ENCODE measurements at regions not wholly inside any gene's neighbourhood (a gene's known extent, or its start where the extent isn't known, plus 50 kb on each side); places are given as distances from the start of the nearest gene placed in this dataset.

DNA sequence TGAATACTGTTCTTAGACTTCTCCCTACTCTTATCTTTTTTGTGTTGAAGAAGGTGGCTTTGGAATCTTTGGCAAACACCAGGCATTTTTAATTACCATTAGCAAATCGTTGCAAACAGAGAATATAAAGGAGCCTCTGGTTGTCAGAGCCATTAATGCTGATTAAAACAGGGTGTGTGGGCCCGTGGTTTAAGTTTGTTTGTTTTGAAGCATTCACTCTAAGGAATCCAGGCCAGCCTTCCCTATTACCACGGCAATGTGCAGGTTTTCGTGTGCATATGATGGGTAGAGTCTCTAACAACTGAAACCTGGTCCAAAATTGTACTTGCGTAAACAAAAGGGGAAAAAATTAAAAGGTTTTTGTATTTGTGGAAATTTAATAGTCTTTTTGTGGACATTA, 141.2 kb upstream of the GMNC start:
- Histone ChIP-seq H2AK5ac (ENCODE audit: low read depth, low read length) (no peak overlapping the region), H4K91ac (ENCODE audit: insufficient read depth, low read depth, low read length) (no peak overlapping the region), H3K9me3 (ENCODE audit: control insufficient read depth, insufficient read depth, low read length) (no peaks in the 10 kb centered on the region), H3K36me3 (ENCODE audit: control insufficient read depth, insufficient read depth, low read length) (no peaks in the 10 kb centered on the region), H3K27me3 (ENCODE audit: control insufficient read depth, insufficient read depth, low read length) (no peaks in the 10 kb centered on the region), H3K23ac (ENCODE audit: low read depth, low read length) (no peak overlapping the region), H4K8ac (ENCODE audit: low read depth in 2 of 2, low read length in 2 of 2) (no peak overlapping the region), H2AK9ac (replicated peaks; ENCODE audit: low read depth, low read length, poor library complexity) (no peak overlapping the region), H3K4me3 (ENCODE audit: insufficient read depth, low read depth, low read length) (no peak overlapping the region), H3K18ac (ENCODE audit: low read depth, low read length) (no peak overlapping the region), H2BK15ac (ENCODE audit: low read depth, low read length) (no peak overlapping the region), H3K4me1 (ENCODE audit: control insufficient read depth, insufficient read depth, low read length) (peaks cover 2% of the 10 kb centered on the region; the same call in 1 of the 2 replicates), H3K56ac (ENCODE audit: extremely low read depth, insufficient read depth, low read length) (no peak overlapping the region), H3K4me2 (ENCODE audit: low read depth, low read length) (no peak overlapping the region), H3K79me1 (ENCODE audit: low read depth in 1 of 2, low read length in 2 of 2) (no peaks in the 10 kb centered on the region), H2BK120ac (ENCODE audit: low read depth, low read length) (no peak overlapping the region), H2AFZ (replicated peaks; ENCODE audit: low read length, poor library complexity) (no peak overlapping the region), H4K5ac (ENCODE audit: low read depth, low read length) (no peak overlapping the region), H3K27ac (ENCODE audit: insufficient read depth, low read length) (no peak overlapping the region), H4K20me1 (ENCODE audit: insufficient read depth, low read length) (no peaks in the 10 kb centered on the region), H3K9ac (ENCODE audit: low read depth, low read length) (no peak overlapping the region), H3K14ac (replicated peaks; ENCODE audit: low read depth, low read length) (no peak overlapping the region), H2BK5ac (ENCODE audit: low read depth, low read length, poor library complexity, severe bottlenecking) (no peak overlapping the region), H3K4ac (ENCODE audit: low read depth, low read length) (no peak overlapping the region), H3K9me1 (ENCODE audit: insufficient read depth, low read length) (no peaks in the 10 kb centered on the region), H2BK20ac (ENCODE audit: low read depth, low read length) (no peak overlapping the region)
- dilution Hi-C loops (cut with HindIII; ENCODE audit: low sequenced_read_pairs, unreplicated experiment), result no loop called here
- in situ Hi-C loops (cut with MboI; ENCODE audit: low sequenced_read_pairs), result no loop called here
- intact Hi-C loops (cut with micrococcal nuclease), result no loop called here
- DNase-seq (no peak), ATAC-seq (ENCODE audit: low read depth) (no peak)
- no peak for TF ChIP-seq MAFK (IDR thresholded peaks at IDR 0.05; ENCODE audit: low read depth, low read length)
- TF ChIP-seq, protein P1, sequence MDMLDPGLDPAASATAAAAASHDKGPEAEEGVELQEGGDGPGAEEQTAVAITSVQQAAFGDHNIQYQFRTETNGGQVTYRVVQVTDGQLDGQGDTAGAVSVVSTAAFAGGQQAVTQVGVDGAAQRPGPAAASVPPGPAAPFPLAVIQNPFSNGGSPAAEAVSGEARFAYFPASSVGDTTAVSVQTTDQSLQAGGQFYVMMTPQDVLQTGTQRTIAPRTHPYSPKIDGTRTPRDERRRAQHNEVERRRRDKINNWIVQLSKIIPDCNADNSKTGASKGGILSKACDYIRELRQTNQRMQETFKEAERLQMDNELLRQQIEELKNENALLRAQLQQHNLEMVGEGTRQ (IDR thresholded peaks at IDR 0.05; ENCODE audit: low read depth, low read length), result no peak
- TF ChIP-seq MXI1 (IDR thresholded peaks at IDR 0.05; ENCODE audit: borderline replicate concordance, low read depth, low read length), result no peak
- no peak for TF ChIP-seq SMC3 (IDR thresholded peaks at IDR 0.05; ENCODE audit: low read depth, low read length)
- TF ChIP-seq, protein P2, sequence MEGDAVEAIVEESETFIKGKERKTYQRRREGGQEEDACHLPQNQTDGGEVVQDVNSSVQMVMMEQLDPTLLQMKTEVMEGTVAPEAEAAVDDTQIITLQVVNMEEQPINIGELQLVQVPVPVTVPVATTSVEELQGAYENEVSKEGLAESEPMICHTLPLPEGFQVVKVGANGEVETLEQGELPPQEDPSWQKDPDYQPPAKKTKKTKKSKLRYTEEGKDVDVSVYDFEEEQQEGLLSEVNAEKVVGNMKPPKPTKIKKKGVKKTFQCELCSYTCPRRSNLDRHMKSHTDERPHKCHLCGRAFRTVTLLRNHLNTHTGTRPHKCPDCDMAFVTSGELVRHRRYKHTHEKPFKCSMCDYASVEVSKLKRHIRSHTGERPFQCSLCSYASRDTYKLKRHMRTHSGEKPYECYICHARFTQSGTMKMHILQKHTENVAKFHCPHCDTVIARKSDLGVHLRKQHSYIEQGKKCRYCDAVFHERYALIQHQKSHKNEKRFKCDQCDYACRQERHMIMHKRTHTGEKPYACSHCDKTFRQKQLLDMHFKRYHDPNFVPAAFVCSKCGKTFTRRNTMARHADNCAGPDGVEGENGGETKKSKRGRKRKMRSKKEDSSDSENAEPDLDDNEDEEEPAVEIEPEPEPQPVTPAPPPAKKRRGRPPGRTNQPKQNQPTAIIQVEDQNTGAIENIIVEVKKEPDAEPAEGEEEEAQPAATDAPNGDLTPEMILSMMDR (conservative IDR thresholded peaks at IDR 0.05; ENCODE audit: low read depth, low read length), result no peak
- no peak for TF ChIP-seq FOS (IDR thresholded peaks at IDR 0.05; ENCODE audit: low read depth, low read length)
- TF ChIP-seq, protein P3, sequence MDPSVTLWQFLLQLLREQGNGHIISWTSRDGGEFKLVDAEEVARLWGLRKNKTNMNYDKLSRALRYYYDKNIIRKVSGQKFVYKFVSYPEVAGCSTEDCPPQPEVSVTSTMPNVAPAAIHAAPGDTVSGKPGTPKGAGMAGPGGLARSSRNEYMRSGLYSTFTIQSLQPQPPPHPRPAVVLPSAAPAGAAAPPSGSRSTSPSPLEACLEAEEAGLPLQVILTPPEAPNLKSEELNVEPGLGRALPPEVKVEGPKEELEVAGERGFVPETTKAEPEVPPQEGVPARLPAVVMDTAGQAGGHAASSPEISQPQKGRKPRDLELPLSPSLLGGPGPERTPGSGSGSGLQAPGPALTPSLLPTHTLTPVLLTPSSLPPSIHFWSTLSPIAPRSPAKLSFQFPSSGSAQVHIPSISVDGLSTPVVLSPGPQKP (IDR thresholded peaks at IDR 0.05; ENCODE audit: borderline replicate concordance, low read depth, low read length), result no peak
- no peak for TF ChIP-seq CHD1 (IDR thresholded peaks at IDR 0.05; ENCODE audit: low read depth, low read length)
- TF ChIP-seq BHLHE40 (IDR thresholded peaks at IDR 0.05; ENCODE audit: low read depth, low read length), result no peak
- no peak for TF ChIP-seq RAD21 (IDR thresholded peaks at IDR 0.05; ENCODE audit: low read length)
- TF ChIP-seq RCOR1 (IDR thresholded peaks at IDR 0.05; ENCODE audit: insufficient replicate concordance, low read length), result no peak
- TF ChIP-seq POLR2A (IDR thresholded peaks at IDR 0.05; ENCODE audit: low read depth, low read length), result no peak
- no peak for TF ChIP-seq CEBPB (IDR thresholded peaks at IDR 0.05; ENCODE audit: low read depth, low read length)
- no peak for TF ChIP-seq MAZ (IDR thresholded peaks at IDR 0.05; ENCODE audit: borderline replicate concordance, low read depth, low read length)
- TF ChIP-seq NFE2L2 (IDR thresholded peaks at IDR 0.05; ENCODE audit: low read depth, low read length), result no peak
- CTCF ChIA-PET, result no interaction called here
- WGBS, 2 experiments (ENCODE audit: extremely low coverage in 2 of 2, insufficient read length in 1 of 2), result no CpG with 5 or more reads among the region's 5 CpGs
- BruUV-seq (replicated peaks), result no TSS peak
- POLR2A ChIA-PET (ENCODE audit: unreplicated experiment), result no interaction called here

All from IMR-90 (cell line).